Gastrocnemius medialis (tissue), 4 donors: ENCODE measurements at regions not wholly inside any gene's neighbourhood (a gene's known extent, or its start where the extent isn't known, plus 50 kb on each side); places are given as distances from the start of the nearest gene placed in this dataset.
"Not testable (repeated sequence)": the region's sequence is repeated elsewhere in the genome, so short reads cannot be mapped to it uniquely, and the experiment has no call there.

ENCODE experiments used
- POLR2A ChIP-seq, 2 donors: fragments of 450-650 bp; IDR thresholded peaks; one replicate each; pipeline ENCODE4 v1.6.1; 2017; ENCODE audit warnings: antibody characterized with exemption in 2 of 2, mild to moderate bottlenecking in 2 of 2, moderate library complexity in 2 of 2
- TF ChIP-seq, protein P1 (sequence below), 5 experiments: fragments of 450-650 bp in 3 of 5; fragments of 200-600 bp in 2 of 5; sonication (generic) in 2 of 5; IDR thresholded peaks in 4 of 5; conservative IDR thresholded peaks in 1 of 5; 1 replicate in 4 of 5; 2 replicates in 1 of 5; pipeline ENCODE4 v1.5.1; 2016 to 2019; ENCODE audit warnings: antibody characterized with exemption in 5 of 5, mild to moderate bottlenecking in 3 of 5, moderate library complexity in 3 of 5

DNA sequence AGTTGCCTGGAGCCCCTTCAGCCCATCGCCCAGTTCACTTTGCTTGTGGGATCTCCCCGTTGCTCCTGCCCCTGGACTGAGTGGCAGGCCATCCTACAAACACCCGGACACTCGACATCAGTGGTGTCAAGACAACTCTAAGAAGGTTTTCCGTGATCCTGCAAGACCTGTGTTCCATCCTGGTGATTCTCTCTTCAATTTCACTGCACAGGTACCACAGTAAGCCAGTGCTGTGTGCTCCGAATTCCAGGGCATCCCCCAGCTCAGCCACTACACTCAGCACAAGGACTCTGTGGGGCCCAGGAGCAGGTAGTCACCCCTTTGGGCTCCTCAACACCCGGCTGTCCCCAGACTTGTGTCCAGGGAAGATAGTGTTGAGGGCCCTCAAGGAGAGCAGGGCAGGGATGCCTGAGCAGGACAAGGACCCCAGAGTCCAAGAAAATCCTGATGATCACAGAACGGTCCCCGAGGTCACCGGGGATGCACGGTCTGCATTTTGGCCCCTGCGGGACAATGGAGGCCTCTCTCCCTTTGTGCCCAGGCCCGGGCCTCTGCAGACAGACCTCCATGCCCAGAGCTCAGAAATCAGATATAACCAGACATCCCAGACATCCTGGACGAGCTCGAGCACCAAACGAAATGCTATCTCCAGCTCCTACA, 146.9 kb upstream of the C1QTNF3 start:
- TF ChIP-seq, protein P1, sequence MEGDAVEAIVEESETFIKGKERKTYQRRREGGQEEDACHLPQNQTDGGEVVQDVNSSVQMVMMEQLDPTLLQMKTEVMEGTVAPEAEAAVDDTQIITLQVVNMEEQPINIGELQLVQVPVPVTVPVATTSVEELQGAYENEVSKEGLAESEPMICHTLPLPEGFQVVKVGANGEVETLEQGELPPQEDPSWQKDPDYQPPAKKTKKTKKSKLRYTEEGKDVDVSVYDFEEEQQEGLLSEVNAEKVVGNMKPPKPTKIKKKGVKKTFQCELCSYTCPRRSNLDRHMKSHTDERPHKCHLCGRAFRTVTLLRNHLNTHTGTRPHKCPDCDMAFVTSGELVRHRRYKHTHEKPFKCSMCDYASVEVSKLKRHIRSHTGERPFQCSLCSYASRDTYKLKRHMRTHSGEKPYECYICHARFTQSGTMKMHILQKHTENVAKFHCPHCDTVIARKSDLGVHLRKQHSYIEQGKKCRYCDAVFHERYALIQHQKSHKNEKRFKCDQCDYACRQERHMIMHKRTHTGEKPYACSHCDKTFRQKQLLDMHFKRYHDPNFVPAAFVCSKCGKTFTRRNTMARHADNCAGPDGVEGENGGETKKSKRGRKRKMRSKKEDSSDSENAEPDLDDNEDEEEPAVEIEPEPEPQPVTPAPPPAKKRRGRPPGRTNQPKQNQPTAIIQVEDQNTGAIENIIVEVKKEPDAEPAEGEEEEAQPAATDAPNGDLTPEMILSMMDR (IDR thresholded peaks at IDR 0.05 in 4 of 5, conservative IDR thresholded peaks at IDR 0.05 in 1 of 5) = not testable (repeated sequence)
- not testable (repeated sequence) for TF ChIP-seq POLR2A (IDR thresholded peaks at IDR 0.05)
